H1 (cell line): ENCODE measurements at regions not wholly inside any gene's neighbourhood (a gene's known extent, or its start where the extent isn't known, plus 50 kb on each side); places are given as distances from the start of the nearest gene placed in this dataset.

Source experiments
- CTCF ChIA-PET: fragments of 300-600 bp; sonication (Branson Sonifier 250); formaldehyde crosslinking; loops from one replicate; lab custom pipeline; 2021; ENCODE audit not compliant: partially characterized antibody; lab: Charles Lee
- POLR2A ChIA-PET: fragments of 300-600 bp; sonication (Branson Sonifier 250); formaldehyde crosslinking; loops from one replicate; lab custom pipeline; 2021; ENCODE audit warnings: inconsistent platforms; ENCODE audit not compliant: partially characterized antibody; lab: Charles Lee
- DNase-seq, 2 experiments: peaks; one replicate each; pipeline versions ENCODE4 v3.0.0 to v3.0.0-alpha.2; 2010 to 2022; ENCODE audit warnings: low spot score in 2 of 2, low read depth in 1 of 2, mixed read lengths in 1 of 2
- FAIRE-seq: peaks from 2 replicates; lab custom pipeline; 2011; peaks lifted over from hg19 to GRCh38; lab: Jason Lieb, UNC
- H2AFZ ChIP-seq: 2 replicates; pipeline ENCODE4 v1.8.1; 2012; ENCODE audit warnings: low read length, inconsistent platforms
- H2AK5ac ChIP-seq: 2 replicates; pipeline ENCODE4 v1.6.1; 2013; ENCODE audit warnings: low read depth, low read length
- H2BK120ac ChIP-seq: replicated peaks from 2 replicates; pipeline ENCODE3; 2013; ENCODE audit warnings: low read depth, low read length, inconsistent platforms
- H2BK12ac ChIP-seq: 2 replicates; pipeline ENCODE4 v1.6.1; 2013; ENCODE audit warnings: low read depth, low read length
- H2BK15ac ChIP-seq: 2 replicates; pipeline ENCODE4 v1.6.1; 2013; ENCODE audit warnings: low read length
- H2BK20ac ChIP-seq: 2 replicates; pipeline ENCODE4 v1.6.1; 2013; ENCODE audit warnings: low read length
- H2BK5ac ChIP-seq: 2 replicates; pipeline ENCODE4 v1.6.1; 2013; ENCODE audit warnings: low read depth, low read length
- H3K14ac ChIP-seq: 2 replicates; pipeline ENCODE4 v1.6.1; 2013; ENCODE audit warnings: inconsistent platforms; ENCODE audit not compliant: insufficient read length
- H3K18ac ChIP-seq: 2 replicates; pipeline ENCODE4 v1.6.1; 2013; ENCODE audit warnings: low read length; ENCODE audit errors: extremely low read depth
- H3K23ac ChIP-seq: 2 replicates; pipeline ENCODE4 v1.6.1; 2013; ENCODE audit warnings: inconsistent platforms; ENCODE audit not compliant: insufficient read length
- H3K23me2 ChIP-seq: 2 replicates; pipeline ENCODE4 v1.6.1; 2013; ENCODE audit warnings: low read depth, low read length
- H3K27ac ChIP-seq: 2 replicates; pipeline ENCODE4 v1.6.1; 2011; ENCODE audit warnings: low read depth, low read length, inconsistent platforms
- H3K27me3 ChIP-seq, 4 experiments: replicated peaks in 1 of 4; 1 replicate in 1 of 4; 2 replicates in 3 of 4; pipeline versions ENCODE4 v1.6.1 to v1.8.1; 2011 to 2013; ENCODE audit warnings: low read length in 3 of 4, mild to moderate bottlenecking in 3 of 4, inconsistent platforms in 2 of 4, mixed read lengths in 2 of 4, moderate library complexity in 1 of 4; ENCODE audit not compliant: control insufficient read depth in 3 of 4, insufficient read depth in 3 of 4; ENCODE audit errors: extremely low read depth in 1 of 4
- H3K36me3 ChIP-seq, 4 experiments: 2 replicates each; pipeline versions ENCODE4 v1.6.1 to v1.8.1; 2011 to 2013; ENCODE audit warnings: mild to moderate bottlenecking in 4 of 4, low read length in 3 of 4, moderate library complexity in 2 of 4, control low read depth in 1 of 4, inconsistent platforms in 1 of 4; ENCODE audit not compliant: insufficient read depth in 4 of 4, control insufficient read depth in 2 of 4
- H3K4ac ChIP-seq: replicated peaks from 2 replicates; pipeline ENCODE3; 2013; ENCODE audit warnings: low read length, low read depth, mixed read lengths, inconsistent platforms; ENCODE audit not compliant: insufficient read length
- H3K4me1 ChIP-seq, 4 experiments: replicated peaks in 1 of 4; 1 replicate in 1 of 4; 2 replicates in 3 of 4; pipeline versions ENCODE4 v1.6.1 to v1.8.1; 2011 to 2013; ENCODE audit warnings: low read length in 3 of 4, inconsistent platforms in 2 of 4, mixed read lengths in 1 of 4; ENCODE audit not compliant: insufficient read depth in 4 of 4, control insufficient read depth in 3 of 4
- H3K4me2 ChIP-seq, 2 experiments: 2 replicates each; pipeline versions ENCODE4 v1.6.1 to v1.8.1; 2011 to 2013; ENCODE audit warnings: low read depth in 2 of 2, low read length in 2 of 2, control low read depth in 1 of 2, inconsistent platforms in 1 of 2, mild to moderate bottlenecking in 1 of 2; ENCODE audit not compliant: insufficient read depth in 1 of 2
- H3K4me3 ChIP-seq, 4 experiments: fragments of 200-600, 300-600 bp in 1 of 4; sonication (generic), shearing (Covaris generic), sonication (Bioruptor Twin) in 1 of 4; 2 replicates each; pipeline versions ENCODE4 v1.5.1 to v1.8.1; 2011 to 2016; ENCODE audit warnings: low read length in 4 of 4, low read depth in 3 of 4, control low read depth in 2 of 4, inconsistent platforms in 2 of 4, mild to moderate bottlenecking in 2 of 4, mixed read lengths in 1 of 4, moderate library complexity in 1 of 4; ENCODE audit not compliant: insufficient read depth in 2 of 4; ENCODE audit errors: extremely low read depth in 1 of 4
- H3K56ac ChIP-seq: replicated peaks from 2 replicates; pipeline ENCODE3; 2013; ENCODE audit warnings: low read depth, mild to moderate bottlenecking, mixed read lengths, low read length, inconsistent platforms; ENCODE audit not compliant: insufficient read length
- H3K79me1 ChIP-seq: 2 replicates; pipeline ENCODE4 v1.6.1; 2013; ENCODE audit warnings: low read depth, low read length, control low read depth
- H3K79me2 ChIP-seq, 2 experiments: 2 replicates each; pipeline versions ENCODE4 v1.6.1 to v1.8.1; 2012 to 2013; ENCODE audit warnings: low read length in 2 of 2, mild to moderate bottlenecking in 2 of 2, inconsistent platforms in 1 of 2; ENCODE audit not compliant: insufficient read depth in 2 of 2, control insufficient read depth in 1 of 2
- H3K9ac ChIP-seq, 4 experiments: replicated peaks in 1 of 4; 1 replicate in 1 of 4; 2 replicates in 3 of 4; pipeline versions ENCODE4 v1.6.1 to v1.8.1; 2011 to 2013; ENCODE audit warnings: low read depth in 3 of 4, low read length in 3 of 4, control low read depth in 2 of 4, mild to moderate bottlenecking in 2 of 4, moderate library complexity in 2 of 4, inconsistent platforms in 1 of 4; ENCODE audit errors: extremely low read depth in 1 of 4
- H3K9me3 ChIP-seq, 2 experiments: 2 replicates each; pipeline versions ENCODE4 v1.6.1 to v1.8.1; 2012 to 2013; ENCODE audit warnings: mild to moderate bottlenecking in 2 of 2, moderate library complexity in 2 of 2, control low read depth in 1 of 2, inconsistent platforms in 1 of 2, low read depth in 1 of 2, low read length in 1 of 2, mixed read lengths in 1 of 2; ENCODE audit not compliant: insufficient read depth in 2 of 2
- H4K20me1 ChIP-seq, 2 experiments: replicated peaks in 1 of 2; 2 replicates each; pipeline versions ENCODE3 to v1.8.1; 2011 to 2013; ENCODE audit warnings: inconsistent platforms in 2 of 2, low read length in 2 of 2, mild to moderate bottlenecking in 1 of 2; ENCODE audit not compliant: insufficient read depth in 2 of 2, control insufficient read depth in 1 of 2
- H4K5ac ChIP-seq: 2 replicates; pipeline ENCODE4 v1.6.1; 2013; ENCODE audit warnings: low read length, low read depth, mixed read lengths, inconsistent platforms; ENCODE audit not compliant: insufficient read length
- H4K8ac ChIP-seq: 2 replicates; pipeline ENCODE4 v1.8.0; 2013; ENCODE audit warnings: mild to moderate bottlenecking, moderate library complexity, low read length, inconsistent platforms; ENCODE audit not compliant: insufficient read depth; ENCODE audit errors: extremely low read depth
- H4K91ac ChIP-seq: replicated peaks from 2 replicates; pipeline ENCODE3; 2013; ENCODE audit warnings: low read length, mixed read lengths, inconsistent platforms; ENCODE audit not compliant: insufficient read length
- ASH2L ChIP-seq: fragments of 200-600, 300-600 bp; sonication (generic); IDR thresholded peaks from one replicate; pipeline ENCODE4 v1.7.1; 2017; ENCODE audit warnings: low read length
- EP300 ChIP-seq, 2 experiments: IDR thresholded peaks; 1 replicate in 1 of 2; 2 replicates in 1 of 2; pipeline ENCODE4 v1.6.1; 2011 to 2012; ENCODE audit warnings: low read depth in 2 of 2, low read length in 2 of 2, mild to moderate bottlenecking in 2 of 2, borderline replicate concordance in 1 of 2, inconsistent platforms in 1 of 2, moderate library complexity in 1 of 2
- EZH2 ChIP-seq: fragments of 200-600 bp; sonication (generic); IDR thresholded peaks from 2 replicates; pipeline ENCODE4 v1.7.1; 2012; ENCODE audit warnings: low read depth, mild to moderate bottlenecking, moderate library complexity, low read length, inconsistent platforms; ENCODE audit not compliant: severe bottlenecking
- JUND ChIP-seq: IDR thresholded peaks from 2 replicates; pipeline ENCODE4 v1.6.1; 2011; ENCODE audit warnings: mild to moderate bottlenecking, improper control_type of control experiment, low read length
- RAD21 ChIP-seq, 2 experiments: IDR thresholded peaks in 1 of 2; conservative IDR thresholded peaks in 1 of 2; 2 replicates each; pipeline ENCODE4 v1.6.1; 2011; ENCODE audit warnings: low read depth in 2 of 2, low read length in 2 of 2, improper control_type of control experiment in 1 of 2, inconsistent platforms in 1 of 2, mild to moderate bottlenecking in 1 of 2, moderate library complexity in 1 of 2
- RXRA ChIP-seq: IDR thresholded peaks from 2 replicates; pipeline ENCODE4 v1.6.1; 2011; ENCODE audit warnings: low read depth, mild to moderate bottlenecking, low read length, moderate library complexity; ENCODE audit not compliant: insufficient read depth
- SP2 ChIP-seq: IDR thresholded peaks from 2 replicates; pipeline ENCODE4 v1.6.1; 2012; ENCODE audit warnings: mild to moderate bottlenecking, low read length, inconsistent platforms
- YY1 ChIP-seq: IDR thresholded peaks from 2 replicates; pipeline ENCODE4 v1.6.1; 2011; ENCODE audit warnings: low read depth, mild to moderate bottlenecking, low read length
- TF ChIP-seq, protein P1 (sequence below): IDR thresholded peaks from 2 replicates; pipeline ENCODE4 v1.6.1; 2012; ENCODE audit warnings: inconsistent platforms

DNA sequence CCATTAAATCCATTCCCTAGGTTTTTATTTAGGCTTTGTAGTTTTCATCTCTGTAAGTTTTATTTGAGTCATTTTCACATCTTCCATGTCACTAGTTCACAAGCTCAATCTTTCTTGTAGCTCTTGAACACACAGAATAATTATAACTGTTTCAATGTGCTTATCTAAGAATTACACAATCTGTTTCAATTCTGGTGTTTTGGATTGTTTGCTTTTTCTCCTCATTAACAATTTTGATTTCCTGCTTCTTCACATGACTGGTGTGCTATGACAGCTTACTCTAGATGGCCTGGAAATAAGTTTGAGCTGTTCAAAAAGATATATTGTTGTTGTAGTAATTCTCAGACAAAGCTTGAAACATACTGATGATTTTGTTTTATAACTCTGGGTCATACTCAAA is 1974.1 kb upstream of the NUDT12 start:
- H3K4me3 ChIP-seq = no peak overlapping the region
- H2BK12ac ChIP-seq = no peak overlapping the region
- no peak overlapping the region for H3K4me2 ChIP-seq
- CTCF ChIA-PET = interaction anchor here (1.2 kb wide), 1 partner anchor 30 kb away, joined by 3 read pairs; no protein-coding TSS in a partner anchor
- no peak overlapping the region for H2BK120ac ChIP-seq
- H3K27me3 ChIP-seq = no peaks in the 10 kb centered on the region
- no peak overlapping the region for H3K14ac ChIP-seq
- FAIRE-seq (no peak), DNase-seq (no peak)
- H3K4ac ChIP-seq = no peak overlapping the region
- H4K91ac ChIP-seq = no peak overlapping the region
- H3K4me1 ChIP-seq = no peaks in the 10 kb centered on the region; a peak in 1 of 7 replicates
- no peak overlapping the region for H3K9ac ChIP-seq
- H4K8ac ChIP-seq = no peak overlapping the region
- H3K79me2 ChIP-seq = no peaks in the 10 kb centered on the region
- H3K9me3 ChIP-seq = no peaks in the 10 kb centered on the region
- no peak overlapping the region for H3K27ac ChIP-seq
- no peak overlapping the region for H2BK15ac ChIP-seq
- no peak overlapping the region for H2AFZ ChIP-seq
- H4K20me1 ChIP-seq = no peaks in the 10 kb centered on the region
- no peak overlapping the region for H2BK5ac ChIP-seq
- POLR2A ChIA-PET = no interaction called here
- no peak overlapping the region for H2BK20ac ChIP-seq
- no peak overlapping the region for H3K56ac ChIP-seq
- 0 out of 2 replicates have a peak, but pooled peaks cover 2% of the 10 kb centered on the region for H3K23me2 ChIP-seq
- H3K79me1 ChIP-seq = no peaks in the 10 kb centered on the region
- H2AK5ac ChIP-seq = no peak overlapping the region
- no peak overlapping the region for H3K18ac ChIP-seq
- H3K23ac ChIP-seq = no peak overlapping the region
- no peaks in the 10 kb centered on the region for H3K36me3 ChIP-seq
- TF ChIP-seq EZH2 = no peak
- TF ChIP-seq EP300 (IDR thresholded peaks at IDR 0.05; ENCODE audit: borderline replicate concordance in 1 of 2, low read depth in 2 of 2, low read length in 2 of 2) = no peak
- TF ChIP-seq RXRA = no peak
- TF ChIP-seq RAD21 (IDR thresholded peaks at IDR 0.05 in 1 of 2, conservative IDR thresholded peaks at IDR 0.05 in 1 of 2; ENCODE audit: low read depth in 2 of 2, low read length in 2 of 2) = no peak
- no peak for TF ChIP-seq ASH2L
- no peak for TF ChIP-seq JUND
- no peak for TF ChIP-seq YY1
- TF ChIP-seq SP2 = no peak
- TF ChIP-seq, protein P1, sequence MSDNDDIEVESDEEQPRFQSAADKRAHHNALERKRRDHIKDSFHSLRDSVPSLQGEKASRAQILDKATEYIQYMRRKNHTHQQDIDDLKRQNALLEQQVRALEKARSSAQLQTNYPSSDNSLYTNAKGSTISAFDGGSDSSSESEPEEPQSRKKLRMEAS = no peak
- TF ChIP-seq, all 59 proteins: peak for 0
- no peak overlapping the region for H4K5ac ChIP-seq
